Prostate gland (tissue), 2 donors: ENCODE measurements at regions not wholly inside any gene's neighbourhood (a gene's known extent, or its start where the extent isn't known, plus 50 kb on each side); places are given as distances from the start of the nearest gene placed in this dataset.

ENCODE experiments used
- DNase-seq: peaks from one replicate; pipeline ENCODE4 v3.0.0-alpha.2; 2019; ENCODE audit warnings: low spot score
- H3K27ac ChIP-seq, 2 donors: fragments of 200-600 bp; sonication (generic); 2 replicates each; pipeline ENCODE4 v1.5.1; 2017 to 2019
- H3K27me3 ChIP-seq: fragments of 200-600 bp; sonication (generic); replicated peaks from 2 replicates; pipeline ENCODE4 v1.5.1; 2019; ENCODE audit not compliant: insufficient read depth
- H3K36me3 ChIP-seq, 2 donors: fragments of 200-600 bp; sonication (generic); 1 replicate in 1 of 2; 2 replicates in 1 of 2; pipeline versions ENCODE4 v1.5.1 to v1.8.1; 2017 to 2019
- H3K4me1 ChIP-seq: fragments of 200-600 bp; sonication (generic); replicated peaks from 2 replicates; pipeline ENCODE4 v1.5.1; 2019
- H3K4me3 ChIP-seq, 2 donors: fragments of 200-600 bp; sonication (generic); 2 replicates each; pipeline ENCODE4 v1.5.1; 2017 to 2019
- H3K9me3 ChIP-seq: fragments of 200-600 bp; sonication (generic); 2 replicates; pipeline ENCODE4 v1.5.1; 2017
- CTCF ChIP-seq, 4 experiments: fragments of 200-600 bp in 2 of 4; fragments of 450-650 bp in 2 of 4; sonication (generic) in 2 of 4; IDR thresholded peaks; 1 replicate in 3 of 4; 2 replicates in 1 of 4; pipeline ENCODE4 v1.5.1; 2016 to 2019; ENCODE audit warnings: antibody characterized with exemption in 4 of 4, mild to moderate bottlenecking in 2 of 4, moderate library complexity in 2 of 4
- POLR2A ChIP-seq: fragments of 450-650 bp; IDR thresholded peaks from one replicate; pipeline ENCODE4 v1.6.1; 2016; ENCODE audit warnings: antibody characterized with exemption, mild to moderate bottlenecking
- POLR2AphosphoS5 ChIP-seq: sonication (generic); formaldehyde crosslinking; IDR thresholded peaks from one replicate; pipeline ENCODE4 v1.6.1; 2017; ENCODE audit warnings: antibody characterized with exemption
- WGBS: methylation state at CpG from one replicate; pipeline ENCODE4 v1.1.5; 2018; 5-methylcytosine and 5-hydroxymethylcytosine counted together
- intact Hi-C: fragments of 100-400 bp; cut with DNase I; formaldehyde crosslinking; loops from one replicate; pipeline ENCODE4 v1.14.2; 2022

- no peaks in the 10 kb centered on the region for H3K4me1 ChIP-seq
- H3K4me3 ChIP-seq: no peak overlapping the region
- no peaks in the 10 kb centered on the region for H3K27me3 ChIP-seq
- no peaks in the 10 kb centered on the region for H3K36me3 ChIP-seq
- H3K9me3 ChIP-seq: no peaks in the 10 kb centered on the region
- no peak for DNase-seq
- no peak for TF ChIP-seq CTCF (IDR thresholded peaks at IDR 0.05)
- TF ChIP-seq POLR2A: no peak
- no peak for TF ChIP-seq POLR2AphosphoS5
- intact Hi-C loops: loop anchor here (10.0 kb wide), 1 partner anchor 131 kb away; no protein-coding TSS in a partner anchor
- H3K27ac ChIP-seq: no peak overlapping the region
- WGBS: 92% methylated on average over 3 of the region's 3 CpGs
These were observed 92.7 kb downstream of the FAM217A start for GRCh38 chr6:3986241-3986640.

- no peaks in the 10 kb centered on the region for H3K4me1 ChIP-seq
- H3K27ac ChIP-seq: no peak overlapping the region
- intact Hi-C loops: loop anchor here (10.0 kb wide), 1 partner anchor 132 kb away; no protein-coding TSS in a partner anchor
- no peaks in the 10 kb centered on the region for H3K9me3 ChIP-seq
- 53% methylated on average over 3 of the region's 3 CpGs for WGBS
- no peak overlapping the region for H3K4me3 ChIP-seq
- TF ChIP-seq POLR2AphosphoS5 (no peak), POLR2A (no peak), CTCF (IDR thresholded peaks at IDR 0.05) (no peak)
- H3K36me3 ChIP-seq: no peaks in the 10 kb centered on the region
- no peak for DNase-seq
- H3K27me3 ChIP-seq: no peaks in the 10 kb centered on the region
These were observed 91.9 kb downstream of the FAM217A start for GRCh38 chr6:3987053-3987452.

DNA sequence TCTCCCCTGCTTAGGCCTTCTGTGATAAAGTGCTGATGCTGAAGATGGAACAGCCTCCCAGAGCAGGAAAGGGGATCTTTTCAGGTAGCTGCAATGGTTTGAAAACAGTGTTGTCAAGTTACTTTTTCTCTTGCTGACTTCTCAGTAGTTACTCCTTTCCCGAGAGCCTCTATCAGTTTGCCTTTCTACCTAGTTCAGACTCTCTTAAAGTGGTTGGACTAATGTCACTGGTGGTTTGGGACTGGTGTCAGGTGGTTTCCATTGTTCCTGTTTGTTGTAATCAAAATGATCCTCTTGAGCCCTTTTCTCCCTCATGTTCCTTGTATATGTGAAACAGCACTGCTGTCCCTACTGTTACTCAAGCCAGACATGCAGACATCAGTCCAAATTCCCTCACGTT, 91.4 kb downstream of the FAM217A start:
- no peak for TF ChIP-seq CTCF (IDR thresholded peaks at IDR 0.05)
- TF ChIP-seq POLR2A: no peak
- TF ChIP-seq POLR2AphosphoS5: no peak
- Histone ChIP-seq H3K4me3 (no peak overlapping the region), H3K36me3 (no peaks in the 10 kb centered on the region), H3K27ac (no peak overlapping the region), H3K9me3 (no peaks in the 10 kb centered on the region), H3K4me1 (no peaks in the 10 kb centered on the region), H3K27me3 (no peaks in the 10 kb centered on the region)
- WGBS: 95% methylated on average over 2 of the region's 2 CpGs
- DNase-seq: no peak
- intact Hi-C loops: loop anchor here (10.0 kb wide), 1 partner anchor 133 kb away; no protein-coding TSS in a partner anchor

- Histone ChIP-seq H3K27me3 (no peaks in the 10 kb centered on the region), H3K36me3 (no peaks in the 10 kb centered on the region), H3K4me1 (no peaks in the 10 kb centered on the region), H3K4me3 (peak overlapping the region; percentile 15 to 22), H3K9me3 (no peaks in the 10 kb centered on the region), H3K27ac (peak overlapping the region; percentile 52 to 72)
- 15% methylated on average over 21 of the region's 21 CpGs for WGBS
- intact Hi-C loops: loop anchor here (5.0 to 10.0 kb wide), 2 partner anchors 244 to 706 kb away; no protein-coding TSS in a partner anchor
- TF ChIP-seq POLR2AphosphoS5: peak; percentile 16
- TF ChIP-seq POLR2A: no peak
- peak; percentile 45 to 86 (median 70) for TF ChIP-seq CTCF (IDR thresholded peaks at IDR 0.05)
- peak; percentile 85 for DNase-seq
These were observed 88.0 kb downstream of the FAM217A start for GRCh38 chr6:3990692-3991491.

- intact Hi-C loops: loop anchor here (5.0 to 10.0 kb wide), 2 partner anchors 245 to 707 kb away; no protein-coding TSS in a partner anchor
- WGBS: 87% methylated on average over 4 of the region's 4 CpGs
- TF ChIP-seq CTCF (IDR thresholded peaks at IDR 0.05): no peak
- TF ChIP-seq POLR2AphosphoS5: no peak
- no peak for TF ChIP-seq POLR2A
- Histone ChIP-seq H3K4me1 (no peaks in the 10 kb centered on the region), H3K9me3 (no peaks in the 10 kb centered on the region), H3K27ac (no peak overlapping the region), H3K4me3 (no peak overlapping the region), H3K27me3 (no peaks in the 10 kb centered on the region), H3K36me3 (no peaks in the 10 kb centered on the region)
- no peak for DNase-seq
These were observed 87.0 kb downstream of the FAM217A start for GRCh38 chr6:3991941-3992340.
